HG02884 (cell line): ENCODE measurements at regions not wholly inside any gene's neighbourhood (a gene's known extent, or its start where the extent isn't known, plus 50 kb on each side); places are given as distances from the start of the nearest gene placed in this dataset.

Source experiments
- ATAC-seq: cut with Tn5 transposase; IDR thresholded peaks from one replicate; pipeline ENCODE4 v1.9.1; 2021; ENCODE audit warnings: mild to moderate bottlenecking, moderate library complexity; ENCODE audit not compliant: unreplicated experiment

DNA sequence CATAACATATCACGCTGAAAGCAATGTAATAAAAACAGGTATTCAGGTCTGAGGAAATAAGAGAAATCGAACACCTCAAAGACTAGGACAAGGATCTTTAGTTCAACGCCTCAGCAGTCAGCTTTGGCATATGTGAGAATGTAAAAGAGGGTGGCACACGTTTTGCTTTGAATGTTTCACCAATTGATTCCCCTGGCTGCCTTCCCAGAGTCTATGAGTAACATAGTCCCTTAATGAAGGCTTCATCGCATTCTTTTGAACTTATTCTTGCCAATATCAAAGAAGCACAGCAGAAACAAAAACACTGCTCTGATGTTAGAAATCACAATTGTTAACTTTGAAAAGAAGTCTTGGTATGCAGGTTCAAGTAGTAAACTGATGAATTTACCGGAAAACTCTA lies 764.8 kb downstream of the ADGRL2 start:
- ATAC-seq, result no peak

DNA sequence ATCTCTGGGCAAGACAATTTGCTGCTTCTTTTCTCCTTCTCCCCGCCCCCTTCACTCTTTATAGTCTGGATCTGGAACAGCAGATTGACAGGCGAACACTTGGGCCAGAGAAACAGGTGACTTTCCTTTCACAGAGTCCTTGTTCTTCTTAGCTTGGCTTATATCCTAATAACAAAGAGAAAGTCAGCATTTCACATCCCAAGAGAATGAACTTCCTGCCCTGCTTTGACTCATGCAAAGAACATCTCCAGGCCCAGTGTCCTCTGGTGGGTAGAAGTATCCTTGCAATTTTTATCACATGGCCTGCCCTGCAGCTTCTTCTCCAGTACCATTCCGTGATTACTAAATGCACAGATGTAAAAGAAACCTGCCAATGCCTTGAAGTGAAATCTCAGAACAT lies 764.4 kb downstream of the ADGRL2 start:
- no peak for ATAC-seq

DNA sequence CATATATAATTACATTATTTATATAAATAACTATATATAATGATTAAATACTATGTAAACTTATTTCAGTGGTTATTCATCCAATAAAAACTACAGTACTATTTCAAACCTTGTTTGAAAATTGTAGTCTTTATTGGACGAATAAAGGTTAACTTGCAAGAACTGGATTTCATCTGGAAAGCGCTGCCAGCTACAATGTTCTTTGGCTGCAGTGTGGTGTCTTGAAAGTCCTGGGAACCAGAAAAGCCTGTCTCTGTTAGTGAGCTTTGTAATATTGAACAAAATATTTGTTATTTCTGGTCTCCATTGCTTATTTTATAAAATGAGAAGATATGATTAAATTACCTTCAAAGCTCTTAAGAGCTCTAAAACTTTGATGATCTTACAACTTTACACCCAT lies 763.6 kb downstream of the ADGRL2 start:
- no peak for ATAC-seq

DNA sequence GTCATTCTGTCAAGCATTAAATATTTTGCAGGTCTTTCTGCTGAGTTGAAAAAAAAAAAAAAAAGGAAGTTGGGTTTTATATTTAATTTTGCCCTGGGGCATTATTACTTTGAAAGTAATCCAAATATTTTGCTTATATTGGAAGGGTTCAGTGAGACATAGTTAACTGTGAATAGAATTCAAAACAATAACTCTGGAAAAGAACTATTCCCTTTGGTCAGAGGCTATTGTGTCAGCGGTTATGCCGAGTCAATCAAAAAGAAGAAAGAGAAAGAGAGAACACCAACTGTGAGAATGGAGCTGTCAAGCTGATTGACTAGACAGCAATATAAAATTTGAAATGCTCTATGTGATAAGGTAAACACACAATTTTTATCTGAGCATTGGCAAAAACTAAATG lies 761.7 kb downstream of the ADGRL2 start:
- no peak for ATAC-seq

DNA sequence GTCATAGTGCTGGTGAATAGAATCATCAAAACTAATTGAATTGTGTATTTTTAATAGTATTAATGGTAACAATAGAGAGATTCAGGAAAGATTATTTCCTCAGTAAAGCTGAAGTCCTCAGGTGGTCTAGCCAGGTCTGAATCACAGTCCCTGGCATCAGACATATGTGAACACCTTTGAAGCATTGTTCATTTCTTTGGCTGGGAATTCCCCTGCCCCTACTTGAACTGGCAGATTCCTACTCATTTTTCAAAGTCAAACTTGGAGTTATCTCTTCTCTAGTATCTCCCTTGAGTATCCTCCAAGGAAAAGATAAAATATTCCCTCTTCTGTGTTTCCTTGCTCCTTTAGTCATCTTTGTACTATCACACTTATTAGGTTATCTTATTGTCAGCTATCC lies 759.8 kb downstream of the ADGRL2 start:
- ATAC-seq, result no peak

DNA sequence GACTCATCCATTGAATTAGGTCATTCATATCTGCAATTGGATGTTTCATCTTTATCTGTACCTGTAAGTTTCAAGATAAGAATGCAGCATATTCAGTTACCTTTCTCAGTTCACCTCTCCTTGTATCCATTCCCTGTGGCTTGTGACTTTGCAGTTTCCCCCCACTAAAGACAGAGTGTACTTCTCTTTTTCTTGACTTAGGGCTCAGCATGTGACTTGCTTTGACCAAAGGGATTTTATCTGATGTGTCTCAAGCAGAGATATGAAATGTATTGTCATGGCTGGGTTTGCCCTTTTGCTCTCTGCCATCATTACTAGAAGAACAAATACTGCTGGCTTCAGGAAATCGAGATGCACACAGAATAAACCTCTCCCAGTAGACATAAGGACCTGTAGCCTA lies 754.8 kb downstream of the ADGRL2 start:
- no peak for ATAC-seq

DNA sequence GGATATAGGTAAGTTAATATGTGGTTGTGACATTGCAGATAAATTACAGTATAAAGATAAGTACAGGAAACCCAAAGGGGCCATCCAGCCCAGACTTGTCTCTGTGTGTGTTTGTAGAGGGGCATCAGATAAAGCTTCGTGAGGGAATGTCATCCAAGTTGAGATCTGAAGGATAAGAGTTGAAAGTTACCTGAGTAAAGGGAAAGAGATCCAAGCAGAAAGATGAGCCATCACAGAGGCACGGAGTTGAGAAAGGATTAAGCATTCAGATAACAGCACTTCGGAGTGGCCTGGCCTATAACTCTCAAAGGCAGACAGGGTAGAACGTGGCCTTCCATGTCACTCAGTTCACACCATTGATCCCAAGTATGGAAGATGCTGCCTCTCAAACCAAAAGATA lies 749.1 kb downstream of the ADGRL2 start:
- no peak for ATAC-seq

DNA sequence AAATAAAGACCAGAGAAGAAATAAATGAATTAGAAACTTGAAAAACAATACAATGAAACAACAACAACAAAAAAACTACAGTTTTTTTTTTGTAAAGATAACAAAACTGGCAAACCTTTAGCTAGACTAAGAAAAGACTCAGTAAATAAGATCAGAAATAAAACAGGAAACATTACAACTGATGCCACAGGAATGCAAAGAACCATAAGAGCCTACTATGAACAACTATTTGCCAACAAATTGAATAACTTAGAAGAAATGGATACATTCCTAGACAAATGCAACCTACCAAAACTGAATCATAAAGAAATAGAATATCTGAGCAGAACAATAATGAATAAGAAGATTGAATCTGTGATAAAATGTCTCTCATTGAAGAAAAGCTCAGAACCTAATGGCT lies 742.0 kb downstream of the ADGRL2 start:
- no peak for ATAC-seq

DNA sequence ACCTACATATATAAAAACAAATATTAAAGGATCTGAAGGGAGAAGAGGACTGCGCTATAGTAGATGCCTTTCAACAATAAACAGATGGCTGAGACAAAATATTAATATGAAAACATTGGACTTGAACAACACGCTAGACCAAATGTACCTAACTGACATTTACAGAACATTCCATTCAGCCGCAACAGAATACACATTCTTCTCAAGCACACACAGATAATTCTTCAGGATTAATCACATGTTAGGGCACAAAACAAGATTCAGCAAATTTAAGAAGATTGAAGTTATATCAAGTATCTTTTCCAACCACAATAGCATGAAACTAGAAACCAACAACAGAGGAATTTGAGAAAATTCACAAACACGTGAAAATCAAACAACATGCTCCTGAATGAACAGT lies 741.4 kb downstream of the ADGRL2 start:
- ATAC-seq, result no peak

DNA sequence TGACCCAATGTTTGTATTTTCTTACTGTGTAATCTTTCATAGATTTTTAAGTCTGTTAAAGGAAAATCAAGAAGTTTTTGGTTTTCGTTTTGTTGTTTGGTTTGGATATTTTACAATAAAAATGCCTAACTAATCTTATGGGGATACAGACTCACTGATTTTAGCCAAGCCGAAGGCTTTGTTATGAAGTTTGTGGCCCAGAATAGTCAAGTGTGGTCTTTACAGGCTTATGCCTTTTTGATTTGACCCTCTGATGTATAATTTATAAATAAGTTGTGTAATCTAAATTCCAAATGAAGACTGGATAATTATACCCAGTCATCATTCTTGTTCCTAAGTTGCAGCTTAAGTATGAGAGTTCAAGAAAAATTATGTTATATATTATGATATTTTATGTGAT lies 739.3 kb downstream of the ADGRL2 start:
- ATAC-seq, result no peak

DNA sequence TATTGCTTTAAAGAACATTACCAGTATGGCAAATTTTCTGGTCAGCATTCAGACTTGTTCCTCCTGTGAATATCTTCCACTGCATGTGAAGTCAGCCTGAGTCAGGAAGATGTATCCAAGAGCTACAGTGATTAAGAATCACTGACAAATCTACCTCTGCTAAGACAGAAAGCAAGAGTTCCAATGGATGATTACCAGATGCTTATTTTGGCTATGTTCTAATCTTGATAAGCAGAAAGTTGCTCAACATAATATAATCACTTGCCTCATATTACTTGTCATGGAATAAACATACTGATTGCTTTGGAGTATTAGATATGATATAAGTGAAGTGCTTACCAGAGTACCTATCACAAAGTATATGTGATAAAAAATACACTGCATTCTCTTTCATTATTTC lies 738.1 kb downstream of the ADGRL2 start:
- ATAC-seq, result no peak

DNA sequence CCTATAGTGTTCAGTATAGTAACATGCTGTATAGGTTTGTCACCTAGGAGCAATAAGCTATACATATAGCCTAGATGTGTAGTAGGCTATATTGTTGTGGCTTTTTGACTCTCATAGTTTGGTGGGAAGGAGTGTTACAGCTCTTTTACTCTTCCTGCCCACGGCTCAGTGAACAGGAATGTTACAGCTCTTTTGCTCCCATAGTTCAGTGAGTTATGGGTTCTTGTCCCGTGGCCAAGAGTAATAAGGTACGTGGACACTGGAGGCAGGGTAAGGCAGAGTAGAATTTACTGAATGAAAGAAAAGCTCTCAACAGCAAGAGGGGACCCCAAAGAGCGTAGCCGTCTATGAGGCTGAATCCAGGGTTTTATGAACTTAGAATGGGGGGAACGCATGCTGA lies 734.3 kb downstream of the ADGRL2 start:
- ATAC-seq, result no peak

DNA sequence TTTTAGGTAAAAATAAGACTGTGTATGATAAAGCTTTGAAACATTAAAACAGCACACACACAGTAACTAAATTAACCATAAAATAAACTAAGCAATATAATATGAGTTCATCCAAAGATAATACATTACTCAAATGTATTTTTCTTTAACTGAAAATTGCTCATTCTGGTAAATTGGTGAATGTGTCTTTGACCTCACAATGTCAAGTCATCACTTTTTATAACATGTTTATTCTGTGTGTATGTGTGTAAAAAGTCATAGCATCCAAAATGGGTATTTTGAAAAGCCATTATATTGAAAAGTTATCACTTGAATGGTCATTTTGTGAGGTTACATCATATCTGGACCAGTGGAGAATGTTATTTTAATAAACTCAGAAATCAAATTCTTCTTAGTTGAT lies 724.6 kb downstream of the ADGRL2 start:
- ATAC-seq, result no peak

DNA sequence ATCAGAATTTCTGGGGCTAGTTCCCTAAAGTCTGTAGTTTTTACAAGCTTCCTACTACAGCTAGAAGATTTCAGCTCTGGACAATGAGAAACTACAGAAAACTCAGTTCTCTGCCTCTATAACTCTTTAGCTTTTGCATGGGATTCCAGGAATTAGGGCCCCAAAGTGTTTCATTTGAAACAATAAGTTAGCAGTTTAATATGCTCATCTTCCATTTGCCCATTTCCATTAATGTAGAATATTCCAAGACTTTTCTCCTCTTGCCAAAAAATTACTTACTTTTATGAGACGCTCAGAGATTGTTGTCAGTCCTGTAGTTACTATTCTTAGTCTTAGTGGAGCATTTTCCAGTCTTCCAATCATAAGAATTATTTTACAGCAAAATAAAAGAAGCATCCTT lies 719.9 kb downstream of the ADGRL2 start:
- ATAC-seq, result no peak

DNA sequence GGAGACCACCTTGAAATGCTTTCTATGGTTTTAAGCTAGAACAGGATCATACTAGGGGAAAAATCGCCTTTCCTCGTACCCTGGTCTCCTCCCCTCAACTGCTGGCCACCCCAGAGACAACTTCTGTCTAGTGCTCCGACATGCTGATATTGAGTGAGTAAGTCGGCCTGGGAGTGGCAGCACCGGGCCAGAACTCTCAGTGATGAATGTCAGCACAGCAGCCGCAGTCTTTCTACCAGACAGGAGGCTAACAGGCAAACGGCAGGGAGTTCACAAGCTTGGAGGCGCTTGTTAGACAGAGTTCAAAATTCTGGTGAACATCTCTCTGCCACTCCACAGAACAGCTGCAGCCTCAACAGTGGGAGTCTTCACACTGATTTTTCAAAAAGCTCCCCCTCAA lies 716.9 kb downstream of the ADGRL2 start:
- ATAC-seq, result no peak

DNA sequence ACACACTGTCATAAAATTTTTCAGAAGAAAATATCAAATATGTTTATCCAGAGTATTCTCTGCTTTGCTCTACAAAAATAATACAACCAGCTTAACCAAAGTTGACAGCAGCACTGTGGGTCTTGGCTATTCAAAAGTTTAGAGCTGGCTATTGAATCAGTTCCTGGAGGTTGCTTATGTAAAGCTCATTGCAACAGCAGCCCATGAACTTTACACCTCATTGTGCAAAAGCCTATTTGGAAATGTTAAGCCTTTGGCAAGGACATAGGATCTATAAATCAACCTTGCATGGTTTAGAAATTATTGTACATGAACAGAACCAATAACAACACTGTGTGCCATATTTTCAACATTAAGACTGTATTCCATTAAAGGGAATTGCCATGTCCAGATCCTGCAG lies 714.9 kb downstream of the ADGRL2 start:
- no peak for ATAC-seq

DNA sequence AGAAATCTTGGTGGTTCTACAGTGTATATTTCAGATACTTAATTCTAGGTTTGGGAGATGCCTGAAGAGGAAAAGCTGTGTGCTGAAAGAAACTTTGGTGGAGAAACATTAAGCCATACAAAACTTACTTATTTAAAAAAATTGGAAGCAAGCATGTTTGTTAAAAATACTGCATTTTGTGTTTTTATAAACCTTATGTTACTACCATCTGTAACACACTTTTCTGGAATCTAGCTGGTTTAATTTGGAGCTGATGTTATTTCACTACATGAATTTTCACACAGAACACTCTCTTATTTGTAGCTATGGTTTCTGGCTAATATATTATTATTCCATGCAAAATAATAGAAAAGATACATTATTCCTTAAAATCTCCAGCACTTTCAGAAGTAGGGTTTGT lies 710.7 kb downstream of the ADGRL2 start:
- ATAC-seq, result no peak

DNA sequence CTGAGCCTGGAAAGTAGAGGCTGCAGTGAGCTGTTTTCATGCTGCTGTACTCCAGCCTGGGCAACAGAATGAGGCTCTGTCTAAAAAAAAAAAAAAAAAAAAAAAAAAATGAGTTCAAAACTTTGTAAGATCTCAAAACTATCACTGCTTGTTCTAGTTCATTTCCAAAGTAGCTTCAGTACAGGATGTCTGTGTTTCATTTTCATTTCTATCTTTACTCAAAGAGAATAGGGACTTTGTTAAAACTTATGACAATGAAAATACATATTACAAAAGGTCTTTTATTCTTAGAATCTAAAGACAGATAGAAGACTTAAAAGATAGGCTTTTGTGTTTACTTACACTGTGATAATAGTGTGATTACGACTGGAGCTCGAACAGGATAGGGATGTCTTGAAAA lies 709.7 kb downstream of the ADGRL2 start:
- ATAC-seq, result no peak

DNA sequence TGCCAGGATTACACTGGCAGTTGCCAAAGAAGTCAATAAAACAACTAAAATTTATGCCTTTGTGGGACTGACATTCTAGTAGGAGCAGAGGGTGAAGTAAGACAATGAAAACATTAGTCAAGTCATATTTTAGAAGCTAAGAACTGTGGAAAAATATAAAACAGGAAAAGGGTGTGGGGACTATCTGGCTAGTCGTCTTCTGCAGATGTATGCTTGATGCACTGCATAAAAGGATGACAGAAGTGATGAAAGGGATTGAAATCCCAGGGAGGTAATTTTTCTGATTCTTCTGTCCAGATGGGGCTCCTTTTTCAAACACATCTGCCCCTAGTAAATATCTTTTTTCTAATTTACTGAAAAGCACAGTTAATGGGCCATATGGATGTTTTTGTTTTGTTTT lies 706.3 kb downstream of the ADGRL2 start:
- ATAC-seq, result no peak

DNA sequence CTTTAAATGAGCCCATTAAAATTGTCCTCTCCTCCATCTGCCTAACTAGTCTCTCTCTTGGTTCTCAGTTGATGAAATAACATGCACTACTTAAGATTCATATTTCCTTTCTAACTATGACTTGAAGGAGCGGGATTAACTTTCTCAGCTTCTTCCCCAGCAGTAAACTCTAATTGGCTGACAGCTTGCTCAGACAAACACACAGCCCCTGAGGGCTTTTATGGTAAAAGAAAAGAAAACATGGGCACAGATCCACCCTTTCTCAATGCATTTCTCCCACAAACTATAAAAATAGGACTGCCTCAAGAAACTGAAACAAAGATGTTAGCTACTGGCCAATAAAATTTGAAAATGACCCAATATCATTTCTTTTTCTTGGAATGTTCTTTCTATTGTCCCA lies 703.1 kb downstream of the ADGRL2 start:
- no peak for ATAC-seq

DNA sequence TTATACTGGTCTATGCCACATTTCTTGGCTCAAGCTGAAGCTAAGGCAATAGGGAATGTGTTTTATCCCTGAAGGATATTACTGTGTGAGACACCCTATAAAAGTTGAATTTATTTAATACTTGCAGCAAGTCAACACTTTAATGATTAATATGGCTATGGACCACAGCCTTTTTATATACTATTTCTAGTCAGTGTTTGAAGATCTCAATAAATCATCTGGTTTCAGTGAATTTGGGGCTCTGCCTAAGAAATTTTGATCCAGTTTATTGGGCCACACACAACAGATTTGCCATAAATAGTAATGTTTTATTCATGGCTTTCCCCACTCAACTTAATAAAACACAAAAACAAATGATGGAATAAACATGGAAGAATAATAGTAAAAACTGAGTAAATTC lies 698.3 kb downstream of the ADGRL2 start:
- no peak for ATAC-seq

DNA sequence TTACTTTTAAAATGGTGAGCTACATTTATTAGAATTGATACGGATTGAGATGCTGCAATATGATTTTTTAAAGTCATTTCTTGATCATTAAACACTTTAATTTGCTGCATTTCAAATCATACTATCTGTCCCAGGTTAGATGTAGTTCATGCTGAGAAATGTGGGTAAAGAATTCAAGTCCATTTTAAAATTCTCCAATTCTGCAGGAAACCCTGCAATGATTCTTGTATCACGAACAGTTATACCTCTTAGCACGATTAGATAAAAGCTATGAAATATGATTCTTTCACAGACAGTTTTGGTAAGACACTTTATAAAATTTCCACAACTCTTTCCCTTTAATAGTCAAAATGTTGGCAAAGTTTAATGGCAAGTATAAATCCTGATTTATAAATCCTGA lies 693.4 kb downstream of the ADGRL2 start:
- ATAC-seq, result no peak

DNA sequence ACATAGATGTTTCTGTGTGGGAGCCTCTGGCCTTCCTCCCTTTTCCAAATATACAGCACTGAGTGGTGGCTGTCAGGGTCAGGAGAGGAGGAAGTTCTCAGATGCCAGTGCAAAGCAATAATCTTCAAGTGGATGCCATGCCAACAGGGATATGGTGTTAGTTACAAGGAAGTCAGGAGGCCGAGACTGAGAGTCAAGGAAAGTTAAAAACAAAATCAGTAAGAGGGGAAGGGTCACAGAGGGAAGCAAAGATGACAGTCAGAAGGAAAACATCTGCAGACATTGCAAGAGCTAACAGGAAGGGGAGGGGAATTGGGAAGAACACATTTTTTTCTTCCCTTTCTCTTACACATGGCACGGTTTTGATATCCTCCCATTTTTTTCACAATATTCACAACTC lies 691.4 kb downstream of the ADGRL2 start:
- no peak for ATAC-seq
